AG04449 (cell line): ENCODE measurements at regions not wholly inside any gene's neighbourhood (a gene's known extent, or its start where the extent isn't known, plus 50 kb on each side); places are given as distances from the start of the nearest gene placed in this dataset.

Source experiments
- CTCF ChIA-PET: fragments of 350-600 bp; formaldehyde crosslinking; extraction: SDS; loops from one replicate; lab custom pipeline; 2021; ENCODE audit warnings: antibody characterized with exemption; lab: Yijun Ruan, JAX
- POLR2A ChIA-PET: fragments of 400-600, 350-600 bp; formaldehyde crosslinking; extraction: SDS; loops from one replicate; lab custom pipeline; 2020; ENCODE audit warnings: antibody characterized with exemption, inconsistent platforms; lab: Yijun Ruan, JAX
- DNase-seq: peaks from one replicate; pipeline ENCODE4 v3.0.0-alpha.2; 2010; ENCODE audit warnings: low read depth, low spot score
- H3K4me3 ChIP-seq: 2 replicates; pipeline ENCODE4 v1.5.1; 2011; ENCODE audit warnings: low read depth, mild to moderate bottlenecking, control low read depth, low read length
- CTCF ChIP-seq: IDR thresholded peaks from one replicate; pipeline ENCODE4 v1.5.1; 2011; ENCODE audit warnings: mild to moderate bottlenecking, moderate library complexity, low read length, control low read depth, inconsistent platforms; ENCODE audit not compliant: insufficient read depth; ENCODE audit errors: missing control alignments

DNA sequence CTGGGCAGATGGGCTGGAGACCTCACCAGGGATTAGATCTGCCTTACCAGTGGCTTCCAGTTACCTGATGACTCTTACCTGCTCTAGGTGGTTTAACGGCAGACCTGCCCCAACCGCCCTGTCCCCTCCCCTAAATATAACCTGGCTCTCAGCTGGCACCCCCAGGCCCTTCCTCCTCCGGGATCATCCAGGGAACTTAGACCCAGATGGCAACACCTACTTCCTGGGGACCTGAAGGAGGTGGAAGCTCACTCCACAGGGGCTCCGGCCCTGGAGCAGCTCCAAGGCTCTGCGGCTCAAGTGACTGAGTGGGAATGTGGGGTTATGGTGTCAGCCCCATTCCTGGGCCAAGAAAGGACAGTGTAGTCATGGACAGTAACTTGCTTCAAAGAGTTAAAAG lies 130.4 kb downstream of the OLFM1 start:
- no peak overlapping the region for H3K4me3 ChIP-seq
- DNase-seq, result no peak
- no peak for TF ChIP-seq CTCF
- ChIA-PET POLR2A (no interaction called here), CTCF (no interaction called here)

DNA sequence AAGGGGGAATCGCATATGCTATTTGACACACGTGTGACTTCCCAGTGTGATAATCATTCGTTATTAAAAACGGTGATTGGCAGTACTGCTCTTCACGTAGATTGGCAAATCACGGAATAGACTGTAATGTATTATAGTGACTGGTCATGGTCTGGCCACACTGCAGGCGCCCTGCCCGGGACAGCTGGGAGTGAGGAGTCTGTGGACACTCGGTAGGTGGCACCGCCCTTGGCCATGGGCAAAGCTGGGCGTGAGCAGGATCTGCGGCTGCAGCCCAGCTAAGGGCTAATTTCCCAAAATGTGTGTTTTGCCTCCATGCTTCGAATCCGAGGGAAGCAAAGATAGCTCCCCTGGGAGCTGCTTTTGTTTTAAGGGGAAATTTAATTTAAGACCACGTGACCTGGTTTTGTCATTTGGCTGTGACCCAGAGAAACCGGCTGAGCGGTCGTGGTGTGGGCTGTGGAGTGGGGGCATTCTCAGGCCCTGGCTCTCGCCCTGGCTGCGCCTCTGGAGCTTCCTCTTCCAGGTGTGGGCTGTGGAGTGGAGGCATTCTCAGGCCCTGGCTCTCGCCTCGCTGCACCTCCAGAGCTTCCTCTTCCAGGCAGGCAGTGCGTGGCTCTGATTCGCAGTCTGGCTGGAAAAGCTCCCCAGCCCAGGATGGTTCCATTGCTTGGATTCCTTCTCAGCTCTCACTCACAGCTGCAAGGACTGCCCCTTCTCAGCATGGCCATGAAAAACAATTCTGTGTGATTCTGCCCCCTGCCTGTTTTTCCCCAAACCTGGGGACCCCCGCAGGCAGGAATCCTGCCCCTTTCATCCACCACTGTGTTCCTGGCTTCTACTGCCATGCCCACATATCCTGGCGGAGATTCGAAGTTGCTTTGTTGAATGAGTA lies 131.1 kb downstream of the OLFM1 start:
- CTCF ChIA-PET, result no interaction called here

DNA sequence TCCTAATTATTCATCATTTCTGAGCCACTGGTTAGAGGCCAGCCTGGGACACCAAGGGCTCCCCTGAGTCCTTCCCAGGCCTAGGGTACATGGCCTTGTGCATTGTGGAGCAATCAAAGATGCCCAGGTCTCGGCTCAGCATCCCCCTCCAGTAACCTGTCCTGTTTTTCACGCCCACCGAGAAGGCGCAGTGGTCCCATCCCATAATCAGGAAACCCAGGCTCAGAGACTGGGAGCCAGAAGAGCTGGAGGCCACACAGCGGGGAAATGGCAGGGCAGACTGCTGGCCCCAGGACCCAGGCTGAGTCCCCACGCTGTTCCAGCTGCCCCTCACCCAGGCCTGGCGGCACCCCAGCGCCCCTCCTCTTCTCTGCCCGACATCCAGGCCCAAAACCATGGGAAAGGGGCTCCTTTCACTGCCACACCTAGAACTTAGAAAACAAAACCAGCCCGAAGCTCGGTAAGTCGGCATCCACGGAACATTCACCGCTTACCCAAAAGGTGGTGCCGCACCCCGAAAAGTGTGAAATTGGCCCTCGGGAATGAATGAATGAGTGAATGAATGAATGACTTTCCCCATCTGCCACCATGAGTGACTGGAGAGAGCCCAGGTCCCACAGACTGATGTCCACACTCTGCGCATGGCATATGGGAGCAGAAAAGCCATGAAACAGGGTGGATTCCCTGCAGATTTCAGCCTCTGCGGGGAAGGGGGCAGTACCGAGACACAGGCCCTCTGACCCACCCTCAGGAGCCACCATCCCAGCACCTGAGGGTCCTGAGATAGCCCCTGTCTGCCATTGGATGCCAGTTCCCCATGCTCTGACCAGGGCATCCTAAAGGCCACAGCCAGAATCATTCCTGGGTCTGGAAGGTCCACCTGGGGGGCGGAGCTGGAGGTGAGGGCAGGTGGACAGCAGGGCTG lies 132.5 kb downstream of the OLFM1 start:
- TF ChIP-seq CTCF, result no peak
- ChIA-PET CTCF (no interaction called here), POLR2A (no interaction called here)
- H3K4me3 ChIP-seq, result no peak overlapping the region
- DNase-seq, result no peak

More for the DNA sequence above, 131.1 kb downstream of the OLFM1 start:
- no peak for DNase-seq
- TF ChIP-seq CTCF, result no peak
- H3K4me3 ChIP-seq, result no peak overlapping the region
- POLR2A ChIA-PET, result no interaction called here

GRCh38 chr9:135220601-135221575 lies 133.4 kb downstream of the OLFM1 start:
- no peak overlapping the region for H3K4me3 ChIP-seq
- DNase-seq, result no peak
- POLR2A ChIA-PET, result no interaction called here
- no peak for TF ChIP-seq CTCF
- CTCF ChIA-PET, result no interaction called here

GRCh38 chr9:135221576-135221950 lies 134.1 kb downstream of the OLFM1 start:
- no peak overlapping the region for H3K4me3 ChIP-seq
- no peak for TF ChIP-seq CTCF
- CTCF ChIA-PET, result no interaction called here
- no peak for DNase-seq
- POLR2A ChIA-PET, result no interaction called here
